IPS-15b (cell line): ENCODE measurements at regions not wholly inside any gene's neighbourhood (a gene's known extent, or its start where the extent isn't known, plus 50 kb on each side); places are given as distances from the start of the nearest gene placed in this dataset.

Experiments used
- H3K27me3 ChIP-seq: one replicate; pipeline ENCODE4 v1.6.1; 2013; ENCODE audit warnings: low read length; ENCODE audit not compliant: control insufficient read depth, insufficient read depth
- H3K36me3 ChIP-seq: one replicate; pipeline ENCODE4 v1.6.1; 2013; ENCODE audit warnings: low read length; ENCODE audit not compliant: control insufficient read depth, insufficient read depth
- H3K4me1 ChIP-seq: one replicate; pipeline ENCODE4 v1.6.1; 2013; ENCODE audit warnings: mild to moderate bottlenecking, low read length; ENCODE audit not compliant: control insufficient read depth, insufficient read depth
- H3K4me3 ChIP-seq: one replicate; pipeline ENCODE4 v1.5.1; 2013; ENCODE audit warnings: low read depth, low read length
- H3K9ac ChIP-seq: one replicate; pipeline ENCODE4 v1.6.1; 2013; ENCODE audit warnings: low read depth, mild to moderate bottlenecking, low read length
- H3K9me3 ChIP-seq: one replicate; pipeline ENCODE4 v1.6.1; 2013; ENCODE audit warnings: mild to moderate bottlenecking, low read length; ENCODE audit not compliant: control insufficient read depth, insufficient read depth

DNA sequence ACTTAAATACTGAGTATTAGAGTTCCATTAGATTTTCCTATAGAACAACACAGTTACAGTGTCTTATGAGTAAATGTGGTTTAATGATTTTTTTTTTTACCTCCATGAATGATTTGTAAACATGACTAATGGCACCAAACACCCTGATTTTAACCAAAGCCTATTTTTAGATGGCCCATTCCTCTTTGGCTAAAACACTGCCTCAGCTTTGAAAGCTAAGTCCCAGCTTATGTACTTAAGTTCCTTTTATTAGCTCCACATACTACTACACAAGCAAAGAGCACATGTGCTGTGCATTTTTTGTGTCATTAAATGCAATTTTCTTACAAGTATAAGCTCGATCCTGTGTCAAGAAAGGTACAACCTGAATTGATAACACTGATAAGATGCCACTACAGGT is 575.6 kb upstream of the PITX2 start:
- no peaks in the 10 kb centered on the region for H3K4me1 ChIP-seq
- no peaks in the 10 kb centered on the region for H3K9me3 ChIP-seq
- H3K4me3 ChIP-seq: no peak overlapping the region
- no peaks in the 10 kb centered on the region for H3K36me3 ChIP-seq
- no peak overlapping the region for H3K9ac ChIP-seq
- H3K27me3 ChIP-seq: no peaks in the 10 kb centered on the region

DNA sequence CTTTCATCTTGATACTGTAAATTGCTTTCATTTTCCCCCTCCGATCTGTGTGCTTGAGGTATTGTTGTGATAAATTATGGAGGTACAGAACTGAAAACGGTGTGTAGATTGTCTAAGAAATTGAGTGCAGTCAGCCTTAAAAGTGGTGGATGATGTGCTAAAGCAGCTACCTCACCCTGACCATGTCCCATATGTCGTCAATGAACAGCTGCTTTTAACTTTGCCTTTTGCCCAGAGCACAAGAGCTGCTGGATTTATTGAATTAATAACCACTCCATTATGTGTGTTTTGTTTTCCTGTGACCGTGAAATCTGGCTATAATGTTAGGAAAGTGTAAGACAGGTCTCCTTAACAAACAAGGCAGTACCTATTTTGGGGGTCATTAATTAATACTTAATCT is 581.9 kb upstream of the PITX2 start:
- H3K36me3 ChIP-seq: no peaks in the 10 kb centered on the region
- no peaks in the 10 kb centered on the region for H3K9me3 ChIP-seq
- no peak overlapping the region for H3K9ac ChIP-seq
- no peaks in the 10 kb centered on the region for H3K27me3 ChIP-seq
- peaks cover 8% of the 10 kb centered on the region for H3K4me1 ChIP-seq
- no peak overlapping the region for H3K4me3 ChIP-seq

DNA sequence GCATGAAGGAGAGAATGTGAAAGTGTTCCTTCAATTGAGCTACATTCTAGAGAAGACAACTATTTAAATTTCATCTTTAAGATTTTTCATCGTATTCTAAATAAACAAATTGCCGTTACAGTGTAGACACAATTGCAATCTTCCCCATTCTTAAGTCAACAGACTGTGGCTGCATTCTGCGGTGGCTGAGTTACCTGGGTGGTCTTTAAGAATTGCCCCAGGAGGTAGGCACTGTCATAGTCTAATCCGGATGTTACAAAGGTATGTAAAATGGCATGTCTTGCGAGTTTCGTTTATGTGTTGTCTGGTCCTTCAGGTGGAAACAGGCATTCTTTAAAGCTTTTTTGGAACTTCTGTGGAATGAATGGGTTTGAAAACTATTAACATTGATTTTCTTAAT is 586.1 kb upstream of the PITX2 start:
- no peaks in the 10 kb centered on the region for H3K36me3 ChIP-seq
- no peak overlapping the region for H3K4me3 ChIP-seq
- peaks cover 9% of the 10 kb centered on the region for H3K4me1 ChIP-seq
- H3K9ac ChIP-seq: no peak overlapping the region
- no peaks in the 10 kb centered on the region for H3K9me3 ChIP-seq
- no peaks in the 10 kb centered on the region for H3K27me3 ChIP-seq

DNA sequence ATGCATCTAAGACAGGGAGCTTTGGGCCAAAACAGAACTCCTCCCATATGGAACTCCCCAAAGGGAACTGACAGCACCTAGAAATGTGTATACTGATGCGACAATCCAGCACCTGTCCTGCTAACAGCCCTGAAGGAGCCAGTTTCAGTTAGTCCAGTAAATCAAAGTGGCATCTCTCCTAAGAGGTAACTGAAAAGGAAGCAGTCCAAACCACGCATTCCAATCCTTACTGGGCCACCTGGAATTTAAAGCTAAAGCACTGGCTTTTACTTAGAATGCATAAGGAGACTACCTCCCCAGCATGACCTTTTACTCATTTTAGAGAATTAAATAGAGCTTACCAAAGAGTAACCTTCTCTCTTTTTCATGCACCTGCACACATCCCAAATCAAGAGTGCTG is 586.8 kb upstream of the PITX2 start:
- H3K4me1 ChIP-seq: peaks cover 9% of the 10 kb centered on the region
- no peak overlapping the region for H3K9ac ChIP-seq
- no peak overlapping the region for H3K4me3 ChIP-seq
- H3K9me3 ChIP-seq: no peaks in the 10 kb centered on the region
- no peaks in the 10 kb centered on the region for H3K27me3 ChIP-seq
- H3K36me3 ChIP-seq: no peaks in the 10 kb centered on the region

DNA sequence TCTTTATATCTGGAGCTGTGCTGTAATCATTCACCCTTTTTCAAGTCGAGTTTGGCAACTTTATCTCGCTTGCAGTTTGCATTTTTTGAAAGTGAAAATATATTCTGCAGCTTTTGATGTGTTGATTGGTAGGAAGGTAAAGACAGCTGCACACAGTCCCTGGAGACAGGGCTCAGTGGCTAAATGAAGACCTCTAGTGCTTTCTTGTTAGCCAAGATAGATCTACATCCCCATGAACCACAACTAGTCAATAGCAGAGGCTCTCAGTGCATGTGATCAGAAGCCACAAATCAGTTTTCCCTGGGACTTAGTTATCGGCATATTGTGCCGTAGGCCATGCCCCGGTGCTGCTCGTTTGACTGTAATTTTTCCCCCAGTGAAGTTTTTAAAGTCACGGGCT is 587.7 kb upstream of the PITX2 start:
- Histone ChIP-seq H3K4me1 (peaks cover 9% of the 10 kb centered on the region), H3K36me3 (no peaks in the 10 kb centered on the region), H3K9me3 (no peaks in the 10 kb centered on the region)

DNA sequence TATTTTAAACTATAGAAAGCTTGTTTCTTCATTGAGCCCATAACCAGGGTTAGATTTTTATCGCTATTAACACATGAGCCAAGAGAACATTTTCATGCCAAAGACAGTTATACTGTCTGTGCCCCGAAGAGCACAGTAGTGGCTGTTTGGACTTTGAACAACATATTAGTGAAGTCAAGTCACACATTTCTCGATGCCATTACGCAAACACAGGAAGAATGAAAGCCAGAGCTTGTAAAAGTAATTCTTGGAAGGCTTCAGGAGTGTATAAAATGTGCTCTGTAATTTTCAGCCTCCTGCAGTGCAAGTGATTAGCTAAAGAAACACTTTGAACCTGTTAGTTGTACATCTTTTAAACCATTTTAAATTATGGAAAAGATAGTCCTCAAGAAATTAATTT is 590.7 kb upstream of the PITX2 start:
- Histone ChIP-seq H3K4me1 (peaks cover 9% of the 10 kb centered on the region), H3K27me3 (no peaks in the 10 kb centered on the region), H3K36me3 (no peaks in the 10 kb centered on the region)

More for the DNA sequence above, 587.7 kb upstream of the PITX2 start:
- Histone ChIP-seq H3K4me3 (no peak overlapping the region), H3K9ac (no peak overlapping the region), H3K27me3 (no peaks in the 10 kb centered on the region)

DNA sequence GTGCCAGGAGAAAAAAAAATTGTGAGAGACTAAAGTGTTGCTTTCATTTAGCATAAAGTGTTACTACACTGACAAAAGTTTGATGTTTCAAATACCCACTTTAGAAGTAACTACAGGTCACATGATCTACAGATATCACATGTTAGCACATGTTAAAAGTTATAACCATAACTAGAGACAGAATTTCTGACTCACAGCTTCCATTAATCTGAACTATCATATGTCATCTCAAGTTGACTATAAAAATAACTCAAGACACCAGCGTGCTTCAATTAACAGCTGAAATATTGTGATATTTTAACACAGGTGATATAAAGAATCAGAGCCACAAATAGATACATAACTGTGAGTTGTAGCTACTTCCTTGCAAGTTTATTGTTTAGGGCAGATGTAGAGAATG is 591.5 kb upstream of the PITX2 start:
- Histone ChIP-seq H3K4me1 (peaks cover 11% of the 10 kb centered on the region), H3K27me3 (no peaks in the 10 kb centered on the region), H3K9ac (no peak overlapping the region), H3K4me3 (no peak overlapping the region), H3K36me3 (no peaks in the 10 kb centered on the region), H3K9me3 (no peaks in the 10 kb centered on the region)

More for the DNA sequence above, 590.7 kb upstream of the PITX2 start:
- H3K4me3 ChIP-seq: no peak overlapping the region
- H3K9ac ChIP-seq: no peak overlapping the region
- no peaks in the 10 kb centered on the region for H3K9me3 ChIP-seq

DNA sequence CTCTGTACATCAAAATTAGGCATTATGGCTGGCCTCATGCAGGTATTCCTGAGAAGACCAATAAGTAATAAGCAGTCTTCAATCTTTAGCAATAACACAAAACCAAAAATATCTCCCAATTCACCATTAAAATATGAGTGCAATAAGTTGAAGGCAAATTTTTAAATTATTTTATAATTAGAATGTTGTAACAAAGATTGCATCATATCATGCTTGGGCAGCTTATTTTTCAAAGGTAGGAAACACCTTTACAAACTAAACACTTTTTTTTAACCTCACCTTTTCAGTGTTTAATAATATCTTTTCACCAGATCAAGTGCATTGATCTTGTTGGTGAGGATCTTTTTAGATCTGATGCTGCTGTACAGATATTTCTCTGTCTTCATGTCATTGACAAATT is 592.9 kb upstream of the PITX2 start:
- Histone ChIP-seq H3K27me3 (no peaks in the 10 kb centered on the region), H3K9me3 (no peaks in the 10 kb centered on the region), H3K36me3 (no peaks in the 10 kb centered on the region), H3K9ac (no peak overlapping the region), H3K4me1 (peaks cover 6% of the 10 kb centered on the region), H3K4me3 (no peak overlapping the region)

DNA sequence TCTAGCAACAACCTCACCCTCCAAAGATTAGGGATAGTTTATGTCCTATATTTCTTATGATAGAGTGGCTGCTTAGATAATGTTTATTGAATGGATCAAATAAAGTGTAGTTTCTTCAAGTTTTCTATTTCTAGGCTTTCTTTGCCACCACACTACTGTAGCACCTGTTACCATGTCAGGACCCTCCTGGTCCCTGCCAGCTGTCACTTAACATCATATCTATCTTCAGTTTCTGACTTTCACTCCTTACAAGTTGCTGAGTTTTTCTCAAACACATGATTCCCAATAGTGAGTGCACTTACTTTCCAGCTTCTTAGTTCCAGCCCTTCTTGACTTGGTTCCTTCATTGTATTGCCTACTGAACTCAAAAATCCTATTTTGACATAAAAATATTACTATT is 593.9 kb upstream of the PITX2 start:
- H3K27me3 ChIP-seq: no peaks in the 10 kb centered on the region
- H3K4me1 ChIP-seq: peaks cover 6% of the 10 kb centered on the region
- H3K9me3 ChIP-seq: no peaks in the 10 kb centered on the region
- H3K36me3 ChIP-seq: no peaks in the 10 kb centered on the region
- no peak overlapping the region for H3K9ac ChIP-seq
- H3K4me3 ChIP-seq: no peak overlapping the region

DNA sequence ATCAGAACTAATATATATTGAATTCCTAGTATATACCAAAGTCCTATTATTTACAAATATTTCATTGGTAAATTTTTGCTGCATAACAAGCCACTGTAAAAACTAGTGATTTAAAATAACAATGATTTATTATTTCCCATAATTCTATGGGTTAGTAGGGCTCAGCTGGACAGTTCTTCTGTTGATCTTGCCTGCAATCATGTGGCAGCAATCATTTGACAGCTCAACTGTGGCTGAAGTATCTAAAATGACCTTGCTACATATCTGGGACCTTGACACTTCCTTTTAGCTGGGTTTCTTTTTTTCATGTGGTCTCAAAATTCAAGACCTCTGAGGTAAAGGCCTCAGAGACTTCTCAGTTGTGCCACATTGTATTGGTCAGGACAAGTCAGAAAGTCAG is 598.5 kb upstream of the PITX2 start:
- Histone ChIP-seq H3K4me3 (no peak overlapping the region), H3K9ac (no peak overlapping the region), H3K27me3 (no peaks in the 10 kb centered on the region), H3K9me3 (no peaks in the 10 kb centered on the region), H3K4me1 (peaks cover 6% of the 10 kb centered on the region), H3K36me3 (no peaks in the 10 kb centered on the region)

DNA sequence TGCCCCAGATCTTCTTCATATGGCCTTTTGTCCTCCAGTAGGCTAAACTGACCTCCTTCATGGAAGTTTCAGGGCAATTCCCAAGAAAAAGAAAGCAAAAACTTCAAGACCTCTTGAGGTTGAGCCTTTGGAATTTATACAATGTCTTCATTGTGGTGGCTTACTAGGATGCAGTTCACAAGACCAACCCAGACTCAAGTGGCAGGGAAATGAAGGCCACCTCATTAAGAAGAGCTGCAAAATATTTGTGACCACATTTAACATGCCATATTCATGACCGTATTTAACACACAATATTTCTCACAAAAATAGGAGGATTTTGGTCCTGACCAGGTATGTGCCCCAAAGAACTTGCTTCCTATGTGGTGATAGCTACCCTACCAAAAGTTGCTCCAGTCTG is 605.5 kb upstream of the PITX2 start:
- no peak overlapping the region for H3K9ac ChIP-seq
- H3K4me3 ChIP-seq: no peak overlapping the region
- H3K4me1 ChIP-seq: no peaks in the 10 kb centered on the region
- no peaks in the 10 kb centered on the region for H3K27me3 ChIP-seq
- H3K9me3 ChIP-seq: no peaks in the 10 kb centered on the region
- H3K36me3 ChIP-seq: no peaks in the 10 kb centered on the region

DNA sequence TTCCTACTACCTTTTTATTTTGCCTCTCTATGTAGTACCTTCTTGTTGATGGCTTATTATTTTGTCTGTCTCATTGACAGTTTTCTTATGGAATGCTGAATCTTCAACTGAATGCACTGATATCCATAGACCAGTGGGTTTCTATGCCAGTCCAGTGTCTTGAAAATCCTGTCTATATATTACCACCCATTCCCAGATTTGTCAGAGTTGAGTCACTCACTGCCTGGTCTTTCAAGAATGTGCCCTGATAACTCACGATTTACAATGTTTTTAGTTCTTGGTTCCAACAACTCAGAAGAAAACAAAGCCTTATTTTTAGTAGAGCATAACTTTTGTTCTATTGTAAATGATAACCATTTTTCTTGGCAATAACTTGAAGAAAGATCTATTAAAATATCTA is 606.0 kb upstream of the PITX2 start:
- no peaks in the 10 kb centered on the region for H3K36me3 ChIP-seq
- H3K4me3 ChIP-seq: no peak overlapping the region
- H3K27me3 ChIP-seq: no peaks in the 10 kb centered on the region
- no peaks in the 10 kb centered on the region for H3K9me3 ChIP-seq
- H3K4me1 ChIP-seq: no peaks in the 10 kb centered on the region
- no peak overlapping the region for H3K9ac ChIP-seq

DNA sequence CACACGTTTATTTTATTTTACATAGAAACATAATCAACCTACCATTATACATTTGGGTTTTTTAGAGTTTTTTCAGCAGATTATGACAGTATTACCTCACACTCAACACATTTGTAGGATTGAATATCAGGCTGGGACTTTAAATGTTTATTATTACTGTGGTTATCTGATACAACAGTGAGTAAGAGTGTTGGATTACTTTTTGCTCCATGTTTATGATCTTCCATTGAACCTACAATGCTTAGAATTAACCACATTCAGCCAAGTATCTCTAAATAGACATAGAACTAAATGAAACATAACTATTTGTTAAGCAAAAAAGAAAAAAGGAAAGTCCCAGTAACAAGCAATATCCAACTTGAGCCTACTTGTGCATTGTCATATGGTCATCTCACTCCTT is 607.4 kb upstream of the PITX2 start:
- H3K9ac ChIP-seq: no peak overlapping the region
- no peaks in the 10 kb centered on the region for H3K27me3 ChIP-seq

More for the DNA sequence above, 607.4 kb upstream of the PITX2 start:
- H3K9me3 ChIP-seq: no peaks in the 10 kb centered on the region
- no peaks in the 10 kb centered on the region for H3K36me3 ChIP-seq
- no peaks in the 10 kb centered on the region for H3K4me1 ChIP-seq
- no peak overlapping the region for H3K4me3 ChIP-seq
